ENCODE measurements at regions not wholly inside any gene's neighbourhood (a gene's known extent, or its start where the extent isn't known, plus 50 kb on each side); places are given as distances from the start of the nearest gene placed in this dataset.

- H3K9me3 Mint-ChIP-seq (ENCODE audit: low read depth, unreplicated experiment) = no peaks in the 10 kb centered on the region
- H3K27ac Mint-ChIP-seq (ENCODE audit: unreplicated experiment) = no peak overlapping the region
- intact Hi-C loops (cut with micrococcal nuclease; ENCODE audit: unreplicated experiment) = no loop called here
- TF ChIP-seq CTCF (IDR thresholded peaks at IDR 0.05; ENCODE audit: unreplicated experiment) = no peak
- no peaks in the 10 kb centered on the region for H3K4me1 Mint-ChIP-seq (ENCODE audit: low read depth, unreplicated experiment)
- H3K4me3 Mint-ChIP-seq (ENCODE audit: low read depth, unreplicated experiment) = no peak overlapping the region
- DNase-seq = no peak
- CTCF ChIA-PET = no interaction called here
- BruUV-seq (replicated peaks) = no TSS peak
- H3K27me3 Mint-ChIP-seq (ENCODE audit: unreplicated experiment) = no peaks in the 10 kb centered on the region
- H3K36me3 Mint-ChIP-seq (ENCODE audit: insufficient read depth, unreplicated experiment) = no peaks in the 10 kb centered on the region
These were observed 75.3 kb downstream of the SIK1 start for GRCh38 chr21:43351501-43352153.

- no TSS peak for BruUV-seq (replicated peaks)
- H3K36me3 Mint-ChIP-seq (ENCODE audit: insufficient read depth, unreplicated experiment) = no peaks in the 10 kb centered on the region
- H3K4me1 Mint-ChIP-seq (ENCODE audit: low read depth, unreplicated experiment) = peaks cover 6% of the 10 kb centered on the region
- intact Hi-C loops (cut with micrococcal nuclease; ENCODE audit: unreplicated experiment) = no loop called here
- H3K9me3 Mint-ChIP-seq (ENCODE audit: low read depth, unreplicated experiment) = no peaks in the 10 kb centered on the region
- DNase-seq = no peak
- no peaks in the 10 kb centered on the region for H3K27me3 Mint-ChIP-seq (ENCODE audit: unreplicated experiment)
- H3K27ac Mint-ChIP-seq (ENCODE audit: unreplicated experiment) = no peak overlapping the region
- CTCF ChIA-PET = no interaction called here
- no peak overlapping the region for H3K4me3 Mint-ChIP-seq (ENCODE audit: low read depth, unreplicated experiment)
- no peak for TF ChIP-seq CTCF (IDR thresholded peaks at IDR 0.05; ENCODE audit: unreplicated experiment)
These were observed 77.3 kb downstream of the SIK1 start for GRCh38 chr21:43349644-43350043.

GRCh38 chr21:43348801-43349261 lies 78.1 kb downstream of the SIK1 start:
- H3K9me3 Mint-ChIP-seq (ENCODE audit: low read depth, unreplicated experiment) = no peaks in the 10 kb centered on the region
- H3K4me1 Mint-ChIP-seq (ENCODE audit: low read depth, unreplicated experiment) = peaks cover 6% of the 10 kb centered on the region
- no peak for TF ChIP-seq CTCF (IDR thresholded peaks at IDR 0.05; ENCODE audit: unreplicated experiment)
- H3K27ac Mint-ChIP-seq (ENCODE audit: unreplicated experiment) = no peak overlapping the region
- intact Hi-C loops (cut with micrococcal nuclease; ENCODE audit: unreplicated experiment) = no loop called here
- H3K27me3 Mint-ChIP-seq (ENCODE audit: unreplicated experiment) = no peaks in the 10 kb centered on the region
- CTCF ChIA-PET = no interaction called here
- no TSS peak for BruUV-seq (replicated peaks)
- H3K4me3 Mint-ChIP-seq (ENCODE audit: low read depth, unreplicated experiment) = no peak overlapping the region
- H3K36me3 Mint-ChIP-seq (ENCODE audit: insufficient read depth, unreplicated experiment) = no peaks in the 10 kb centered on the region
- DNase-seq = no peak

- DNase-seq = no peak
- H3K27me3 Mint-ChIP-seq (ENCODE audit: unreplicated experiment) = no peaks in the 10 kb centered on the region
- intact Hi-C loops (cut with micrococcal nuclease; ENCODE audit: unreplicated experiment) = no loop called here
- TF ChIP-seq CTCF (IDR thresholded peaks at IDR 0.05; ENCODE audit: unreplicated experiment) = no peak
- no peak overlapping the region for H3K27ac Mint-ChIP-seq (ENCODE audit: unreplicated experiment)
- H3K9me3 Mint-ChIP-seq (ENCODE audit: low read depth, unreplicated experiment) = no peaks in the 10 kb centered on the region
- CTCF ChIA-PET = no interaction called here
- peaks cover 2% of the 10 kb centered on the region for H3K36me3 Mint-ChIP-seq (ENCODE audit: insufficient read depth, unreplicated experiment)
- H3K4me3 Mint-ChIP-seq (ENCODE audit: low read depth, unreplicated experiment) = no peak overlapping the region
- BruUV-seq (replicated peaks) = no TSS peak
- H3K4me1 Mint-ChIP-seq (ENCODE audit: low read depth, unreplicated experiment) = peaks cover 6% of the 10 kb centered on the region
These were observed 78.7 kb downstream of the SIK1 start for GRCh38 chr21:43348170-43348766.

Measured in Calu3 (cell line).